NB4 (cell line): ENCODE measurements at regions not wholly inside any gene's neighbourhood (a gene's known extent, or its start where the extent isn't known, plus 50 kb on each side); places are given as distances from the start of the nearest gene placed in this dataset.

Source experiments
- DNase-seq: peaks from one replicate; pipeline ENCODE4 v3.0.0; 2010; ENCODE audit warnings: low read depth
- H3K4me3 ChIP-seq: one replicate; pipeline ENCODE4 v1.5.1; 2011; ENCODE audit warnings: mild to moderate bottlenecking, low read depth, low read length, moderate library complexity
- CTCF ChIP-seq: IDR thresholded peaks from one replicate; pipeline ENCODE4 v1.5.1; 2012; ENCODE audit warnings: low read depth, low read length
- MAX ChIP-seq: IDR thresholded peaks from 2 replicates; pipeline ENCODE4 v1.6.1; 2011; ENCODE audit warnings: low read depth, low read length
- MYC ChIP-seq: IDR thresholded peaks from 2 replicates; pipeline ENCODE4 v1.6.1; 2011; ENCODE audit warnings: low read depth, low read length
- POLR2A ChIP-seq: IDR thresholded peaks from 2 replicates; pipeline ENCODE4 v1.6.1; 2011; ENCODE audit warnings: mild to moderate bottlenecking; ENCODE audit not compliant: insufficient read length; ENCODE audit errors: extremely low read depth

- no peak overlapping the region for H3K4me3 ChIP-seq
- DNase-seq, result no peak
- TF ChIP-seq MYC (no peak), POLR2A (no peak), CTCF (no peak), MAX (no peak)
Measured at GRCh38 chr10:78552261-78552811, 516.4 kb upstream of the ZMIZ1 start.

- TF ChIP-seq MAX (no peak), CTCF (no peak), POLR2A (no peak), MYC (no peak)
Measured at GRCh38 chr10:78553792-78554191, 515.0 kb upstream of the ZMIZ1 start.

GRCh38 chr10:78555128-78555527 is 513.6 kb upstream of the ZMIZ1 start:
- TF ChIP-seq POLR2A (no peak), CTCF (no peak), MYC (no peak), MAX (no peak)

More at GRCh38 chr10:78553792-78554191, 515.0 kb upstream of the ZMIZ1 start:
- DNase-seq, result no peak
- H3K4me3 ChIP-seq, result no peak overlapping the region

GRCh38 chr10:78556705-78557432 is 511.9 kb upstream of the ZMIZ1 start:
- no peak overlapping the region for H3K4me3 ChIP-seq
- TF ChIP-seq CTCF, result no peak
- TF ChIP-seq POLR2A, result no peak
- TF ChIP-seq MAX, result peak; percentile 19; the same call in 1 of the 2 replicates
- peak; percentile 44 for DNase-seq

More at GRCh38 chr10:78555128-78555527, 513.6 kb upstream of the ZMIZ1 start:
- no peak overlapping the region for H3K4me3 ChIP-seq
- DNase-seq, result no peak

GRCh38 chr10:78557433-78557925 is 511.3 kb upstream of the ZMIZ1 start:
- no peak for DNase-seq
- no peak for TF ChIP-seq MYC
- TF ChIP-seq MAX, result no peak
- H3K4me3 ChIP-seq, result no peak overlapping the region

- no peak overlapping the region for H3K4me3 ChIP-seq
- no peak for TF ChIP-seq POLR2A
- no peak for TF ChIP-seq MYC
- TF ChIP-seq CTCF, result no peak
- no peak for TF ChIP-seq MAX
- no peak for DNase-seq
Measured at GRCh38 chr10:78559661-78560340, 509.0 kb upstream of the ZMIZ1 start.
